ENCODE measurements at regions not wholly inside any gene's neighbourhood (a gene's known extent, or its start where the extent isn't known, plus 50 kb on each side); places are given as distances from the start of the nearest gene placed in this dataset.

- TF ChIP-seq CTCF (IDR thresholded peaks at IDR 0.05) (no peak), POLR2AphosphoS5 (IDR thresholded peaks at IDR 0.05) (no peak), POLR2A (IDR thresholded peaks at IDR 0.05) (no peak), EP300 (IDR thresholded peaks at IDR 0.05) (no peak)
Measured at GRCh38 chr16:13808102-13808501, 111.9 kb upstream of the ERCC4 start.

Measured in upper lobe of left lung (tissue), 4 donors.